Lower lobe of right lung (tissue), 2 donors: ENCODE measurements at regions not wholly inside any gene's neighbourhood (a gene's known extent, or its start where the extent isn't known, plus 50 kb on each side); places are given as distances from the start of the nearest gene placed in this dataset.
"Not testable (repeated sequence)": the region's sequence is repeated elsewhere in the genome, so short reads cannot be mapped to it uniquely, and the experiment has no call there.

Source experiments
- ATAC-seq, 2 donors: fragments of 200-7000 bp; cut with Tn5 transposase; one replicate each; pipeline ENCODE4 v1.9.1; 2020 to 2022; ENCODE audit warnings: mild to moderate bottlenecking in 2 of 2, moderate library complexity in 2 of 2
- DNase-seq: peaks from one replicate; pipeline ENCODE4 v3.0.0-alpha.2; 2020
- H3K27ac ChIP-seq: fragments of 200-600 bp; one replicate; pipeline ENCODE4 v1.8.0; 2022
- H3K27me3 ChIP-seq: fragments of 200-600 bp; one replicate; pipeline ENCODE4 v1.8.0; 2022; ENCODE audit warnings: low read depth
- H3K36me3 ChIP-seq: fragments of 200-600 bp; one replicate; pipeline ENCODE4 v1.8.0; 2022; ENCODE audit warnings: mild to moderate bottlenecking
- H3K4me1 ChIP-seq: fragments of 200-600 bp; one replicate; pipeline ENCODE4 v1.8.0; 2022
- H3K4me3 ChIP-seq: fragments of 200-600 bp; one replicate; pipeline ENCODE4 v1.8.0; 2022; ENCODE audit warnings: mild to moderate bottlenecking
- H3K9me3 ChIP-seq: fragments of 200-600 bp; one replicate; pipeline ENCODE4 v1.8.0; 2022
- CTCF ChIP-seq: fragments of 200-600 bp; IDR thresholded peaks from one replicate; pipeline ENCODE4 v1.8.0; 2022; ENCODE audit warnings: antibody characterized with exemption, mild to moderate bottlenecking
- intact Hi-C: fragments of 100-400 bp; cut with DNase I; formaldehyde crosslinking; loops from one replicate; pipeline ENCODE4 v1.11.0; 2022
- donor health status: DM: no; HTN: yes; CAD: no; lungs with severe emphysema.

- Histone ChIP-seq H3K36me3 (no peaks in the 10 kb centered on the region), H3K9me3 (no peaks in the 10 kb centered on the region), H3K27ac (no peak overlapping the region), H3K27me3 (no peaks in the 10 kb centered on the region), H3K4me1 (no peaks in the 10 kb centered on the region), H3K4me3 (no peak overlapping the region)
- DNase-seq = no peak
- no peak for ATAC-seq
- intact Hi-C loops = no loop called here
- TF ChIP-seq CTCF = no peak
Measured at GRCh38 chr1:187063271-187063670, 234.5 kb downstream of the PLA2G4A start.

GRCh38 chr1:187067160-187067559, 238.4 kb downstream of the PLA2G4A start:
- TF ChIP-seq CTCF = no peak
- H3K27ac ChIP-seq = no peak overlapping the region

GRCh38 chr1:187070076-187070475, 241.3 kb downstream of the PLA2G4A start:
- ATAC-seq = no peak
- Histone ChIP-seq H3K9me3 (no peaks in the 10 kb centered on the region), H3K27me3 (no peaks in the 10 kb centered on the region), H3K4me3 (no peak overlapping the region), H3K4me1 (no peaks in the 10 kb centered on the region), H3K36me3 (no peaks in the 10 kb centered on the region), H3K27ac (no peak overlapping the region)
- TF ChIP-seq CTCF = no peak
- intact Hi-C loops = no loop called here
- no peak for DNase-seq

More at GRCh38 chr1:187067160-187067559, 238.4 kb downstream of the PLA2G4A start:
- H3K4me1 ChIP-seq = no peaks in the 10 kb centered on the region
- ATAC-seq (no peak), DNase-seq (no peak)
- no peak overlapping the region for H3K4me3 ChIP-seq
- no peaks in the 10 kb centered on the region for H3K9me3 ChIP-seq
- no peaks in the 10 kb centered on the region for H3K27me3 ChIP-seq
- intact Hi-C loops = no loop called here
- no peaks in the 10 kb centered on the region for H3K36me3 ChIP-seq

- H3K9me3 ChIP-seq, H3K4me1 ChIP-seq, H3K27me3 ChIP-seq, H3K27ac ChIP-seq, DNase-seq, H3K36me3 ChIP-seq, intact Hi-C loops, ATAC-seq: not testable (repeated sequence)
- H3K4me3 ChIP-seq = peak overlapping the region; percentile 15
Measured at GRCh38 chr1:187072262-187073034, 243.7 kb downstream of the PLA2G4A start.

GRCh38 chr1:187073035-187073560, 244.3 kb downstream of the PLA2G4A start:
- H3K9me3 ChIP-seq, H3K27me3 ChIP-seq, H3K36me3 ChIP-seq, ATAC-seq, DNase-seq, H3K27ac ChIP-seq, H3K4me1 ChIP-seq, intact Hi-C loops: not testable (repeated sequence)
- peak overlapping the region; percentile 15 for H3K4me3 ChIP-seq

- ATAC-seq, intact Hi-C loops, H3K4me1 ChIP-seq, H3K27ac ChIP-seq, H3K36me3 ChIP-seq, DNase-seq, H3K9me3 ChIP-seq, H3K27me3 ChIP-seq, H3K4me3 ChIP-seq: not testable (repeated sequence)
Measured at GRCh38 chr1:187073634-187074245, 245.0 kb downstream of the PLA2G4A start.

- Histone ChIP-seq H3K4me1 (no peaks in the 10 kb centered on the region), H3K27ac (no peak overlapping the region), H3K9me3 (no peaks in the 10 kb centered on the region), H3K27me3 (no peaks in the 10 kb centered on the region), H3K36me3 (no peaks in the 10 kb centered on the region), H3K4me3 (no peak overlapping the region)
- TF ChIP-seq CTCF = no peak
- intact Hi-C loops = no loop called here
- ATAC-seq (no peak), DNase-seq (no peak)
Measured at GRCh38 chr1:187074445-187075048, 245.8 kb downstream of the PLA2G4A start.
